HG03521 (cell line): ENCODE measurements at regions not wholly inside any gene's neighbourhood (a gene's known extent, or its start where the extent isn't known, plus 50 kb on each side); places are given as distances from the start of the nearest gene placed in this dataset.
"Not testable (repeated sequence)": the region's sequence is repeated elsewhere in the genome, so short reads cannot be mapped to it uniquely, and the experiment has no call there.

Experiments
- ATAC-seq: cut with Tn5 transposase; IDR thresholded peaks from one replicate; pipeline ENCODE4 v1.9.1; 2021; ENCODE audit warnings: mild to moderate bottlenecking, moderate library complexity; ENCODE audit not compliant: unreplicated experiment

GRCh38 chr12:60185060-60185459 lies 589.2 kb downstream of the SLC16A7 start:
- no peak for ATAC-seq

- no peak for ATAC-seq
These were observed 595.4 kb downstream of the SLC16A7 start for GRCh38 chr12:60191271-60191670.

- no peak for ATAC-seq
These were observed 596.0 kb downstream of the SLC16A7 start for GRCh38 chr12:60191676-60192359.

- ATAC-seq: no peak
These were observed 598.8 kb downstream of the SLC16A7 start for GRCh38 chr12:60194678-60195077.

GRCh38 chr12:60195483-60195882 lies 599.7 kb downstream of the SLC16A7 start:
- ATAC-seq: no peak

GRCh38 chr12:60196366-60196765 lies 600.5 kb downstream of the SLC16A7 start:
- ATAC-seq: no peak

GRCh38 chr12:60197589-60197988 lies 601.8 kb downstream of the SLC16A7 start:
- ATAC-seq: no peak

- no peak for ATAC-seq
These were observed 606.1 kb downstream of the SLC16A7 start for GRCh38 chr12:60201891-60202290.

- ATAC-seq: no peak
These were observed 609.7 kb downstream of the SLC16A7 start for GRCh38 chr12:60205500-60205899.

- ATAC-seq: no peak
These were observed 613.7 kb downstream of the SLC16A7 start for GRCh38 chr12:60209521-60209920.

GRCh38 chr12:60209933-60210332 lies 614.1 kb downstream of the SLC16A7 start:
- ATAC-seq: no peak

- no peak for ATAC-seq
These were observed 614.9 kb downstream of the SLC16A7 start for GRCh38 chr12:60210756-60211155.

GRCh38 chr12:60211244-60211643 lies 615.4 kb downstream of the SLC16A7 start:
- no peak for ATAC-seq

GRCh38 chr12:60212159-60213000 lies 616.6 kb downstream of the SLC16A7 start:
- no peak for ATAC-seq

- not testable (repeated sequence) for ATAC-seq
These were observed 617.4 kb downstream of the SLC16A7 start for GRCh38 chr12:60213272-60213671.

GRCh38 chr12:60216226-60216625 lies 620.4 kb downstream of the SLC16A7 start:
- no peak for ATAC-seq

- ATAC-seq: no peak
These were observed 627.4 kb downstream of the SLC16A7 start for GRCh38 chr12:60223242-60223641.

- ATAC-seq: no peak
These were observed 629.6 kb downstream of the SLC16A7 start for GRCh38 chr12:60225216-60226000.

- ATAC-seq: no peak
These were observed 632.1 kb downstream of the SLC16A7 start for GRCh38 chr12:60227916-60228315.

GRCh38 chr12:60230056-60230455 lies 634.2 kb downstream of the SLC16A7 start:
- ATAC-seq: no peak

- ATAC-seq: no peak
These were observed 635.5 kb downstream of the SLC16A7 start for GRCh38 chr12:60231303-60231702.
